ENCODE measurements at regions not wholly inside any gene's neighbourhood (a gene's known extent, or its start where the extent isn't known, plus 50 kb on each side); places are given as distances from the start of the nearest gene placed in this dataset.

- no peaks in the 10 kb centered on the region for H3K36me3 ChIP-seq (ENCODE audit: insufficient read depth, low read length)
- H3K9me3 ChIP-seq (ENCODE audit: low read length) = no peaks in the 10 kb centered on the region
- no peaks in the 10 kb centered on the region for H3K27me3 ChIP-seq (ENCODE audit: insufficient read depth, low read length)
Observed at GRCh38 chr7:45252857-45253256, 95.3 kb downstream of the RAMP3 start.

GRCh38 chr7:45253368-45253767 is 95.8 kb downstream of the RAMP3 start:
- H3K9me3 ChIP-seq (ENCODE audit: low read length) = no peaks in the 10 kb centered on the region

More at GRCh38 chr7:45252857-45253256, 95.3 kb downstream of the RAMP3 start:
- H2AFZ ChIP-seq (ENCODE audit: low read depth, low read length) = no peak overlapping the region
- H3K4me3 ChIP-seq (ENCODE audit: low read length) = no peak overlapping the region
- H3K4me1 ChIP-seq (ENCODE audit: insufficient read depth, low read length) = no peaks in the 10 kb centered on the region

GRCh38 chr7:45255187-45255586 is 97.6 kb downstream of the RAMP3 start:
- no peaks in the 10 kb centered on the region for H3K4me1 ChIP-seq (ENCODE audit: insufficient read depth, low read length)
- no peak overlapping the region for H2AFZ ChIP-seq (ENCODE audit: low read depth, low read length)
- no peaks in the 10 kb centered on the region for H3K36me3 ChIP-seq (ENCODE audit: insufficient read depth, low read length)
- H3K27me3 ChIP-seq (ENCODE audit: insufficient read depth, low read length) = no peaks in the 10 kb centered on the region
- no peak overlapping the region for H3K4me3 ChIP-seq (ENCODE audit: low read length)
- no peaks in the 10 kb centered on the region for H3K9me3 ChIP-seq (ENCODE audit: low read length)

More at GRCh38 chr7:45253368-45253767, 95.8 kb downstream of the RAMP3 start:
- H2AFZ ChIP-seq (ENCODE audit: low read depth, low read length) = no peak overlapping the region
- H3K27me3 ChIP-seq (ENCODE audit: insufficient read depth, low read length) = no peaks in the 10 kb centered on the region
- H3K4me3 ChIP-seq (ENCODE audit: low read length) = no peak overlapping the region
- no peaks in the 10 kb centered on the region for H3K36me3 ChIP-seq (ENCODE audit: insufficient read depth, low read length)
- no peaks in the 10 kb centered on the region for H3K4me1 ChIP-seq (ENCODE audit: insufficient read depth, low read length)

GRCh38 chr7:45256309-45256708 is 98.7 kb downstream of the RAMP3 start:
- Histone ChIP-seq H3K4me1 (ENCODE audit: insufficient read depth, low read length) (no peaks in the 10 kb centered on the region), H3K36me3 (ENCODE audit: insufficient read depth, low read length) (no peaks in the 10 kb centered on the region), H3K27me3 (ENCODE audit: insufficient read depth, low read length) (no peaks in the 10 kb centered on the region), H3K9me3 (ENCODE audit: low read length) (no peaks in the 10 kb centered on the region), H3K4me3 (ENCODE audit: low read length) (no peak overlapping the region), H2AFZ (ENCODE audit: low read depth, low read length) (no peak overlapping the region)

- Histone ChIP-seq H2AFZ (ENCODE audit: low read depth, low read length) (no peak overlapping the region), H3K36me3 (ENCODE audit: insufficient read depth, low read length) (no peaks in the 10 kb centered on the region), H3K9me3 (ENCODE audit: low read length) (no peaks in the 10 kb centered on the region), H3K4me3 (ENCODE audit: low read length) (no peak overlapping the region), H3K27me3 (ENCODE audit: insufficient read depth, low read length) (no peaks in the 10 kb centered on the region), H3K4me1 (ENCODE audit: insufficient read depth, low read length) (no peaks in the 10 kb centered on the region)
Observed at GRCh38 chr7:45256775-45257174, 99.2 kb downstream of the RAMP3 start.

- Histone ChIP-seq H3K4me3 (ENCODE audit: low read length) (no peak overlapping the region), H3K36me3 (ENCODE audit: insufficient read depth, low read length) (no peaks in the 10 kb centered on the region), H3K27me3 (ENCODE audit: insufficient read depth, low read length) (no peaks in the 10 kb centered on the region), H2AFZ (ENCODE audit: low read depth, low read length) (no peak overlapping the region), H3K9me3 (ENCODE audit: low read length) (no peaks in the 10 kb centered on the region), H3K4me1 (ENCODE audit: insufficient read depth, low read length) (no peaks in the 10 kb centered on the region)
Observed at GRCh38 chr7:45257284-45257683, 99.7 kb downstream of the RAMP3 start.

- H3K27me3 ChIP-seq (ENCODE audit: insufficient read depth, low read length) = no peaks in the 10 kb centered on the region
- H3K4me1 ChIP-seq (ENCODE audit: insufficient read depth, low read length) = no peaks in the 10 kb centered on the region
- no peak overlapping the region for H3K4me3 ChIP-seq (ENCODE audit: low read length)
- H3K9me3 ChIP-seq (ENCODE audit: low read length) = no peaks in the 10 kb centered on the region
- H3K36me3 ChIP-seq (ENCODE audit: insufficient read depth, low read length) = no peaks in the 10 kb centered on the region
- H2AFZ ChIP-seq (ENCODE audit: low read depth, low read length) = no peak overlapping the region
Observed at GRCh38 chr7:45258533-45259226, 101.1 kb downstream of the RAMP3 start.

GRCh38 chr7:45259227-45259596 is 101.6 kb downstream of the RAMP3 start:
- Histone ChIP-seq H2AFZ (ENCODE audit: low read depth, low read length) (no peak overlapping the region), H3K4me3 (ENCODE audit: low read length) (no peak overlapping the region), H3K27me3 (ENCODE audit: insufficient read depth, low read length) (no peaks in the 10 kb centered on the region), H3K4me1 (ENCODE audit: insufficient read depth, low read length) (no peaks in the 10 kb centered on the region), H3K9me3 (ENCODE audit: low read length) (no peaks in the 10 kb centered on the region), H3K36me3 (ENCODE audit: insufficient read depth, low read length) (no peaks in the 10 kb centered on the region)

- no peaks in the 10 kb centered on the region for H3K27me3 ChIP-seq (ENCODE audit: insufficient read depth, low read length)
- H2AFZ ChIP-seq (ENCODE audit: low read depth, low read length) = no peak overlapping the region
- no peaks in the 10 kb centered on the region for H3K36me3 ChIP-seq (ENCODE audit: insufficient read depth, low read length)
- no peaks in the 10 kb centered on the region for H3K4me1 ChIP-seq (ENCODE audit: insufficient read depth, low read length)
- H3K4me3 ChIP-seq (ENCODE audit: low read length) = no peak overlapping the region
- no peaks in the 10 kb centered on the region for H3K9me3 ChIP-seq (ENCODE audit: low read length)
Observed at GRCh38 chr7:45259966-45260646, 102.5 kb downstream of the RAMP3 start.

- Histone ChIP-seq H3K4me3 (ENCODE audit: low read length) (no peak overlapping the region), H3K9me3 (ENCODE audit: low read length) (no peaks in the 10 kb centered on the region), H3K36me3 (ENCODE audit: insufficient read depth, low read length) (no peaks in the 10 kb centered on the region), H3K4me1 (ENCODE audit: insufficient read depth, low read length) (no peaks in the 10 kb centered on the region), H3K27me3 (ENCODE audit: insufficient read depth, low read length) (peaks cover 11% of the 10 kb centered on the region), H2AFZ (ENCODE audit: low read depth, low read length) (no peak overlapping the region)
Observed at GRCh38 chr7:45267262-45267661, 109.7 kb downstream of the RAMP3 start.

- Histone ChIP-seq H2AFZ (ENCODE audit: low read depth, low read length) (no peak overlapping the region), H3K4me3 (ENCODE audit: low read length) (no peak overlapping the region), H3K4me1 (ENCODE audit: insufficient read depth, low read length) (no peaks in the 10 kb centered on the region), H3K27me3 (ENCODE audit: insufficient read depth, low read length) (peaks cover 11% of the 10 kb centered on the region), H3K36me3 (ENCODE audit: insufficient read depth, low read length) (no peaks in the 10 kb centered on the region), H3K9me3 (ENCODE audit: low read length) (no peaks in the 10 kb centered on the region)
Observed at GRCh38 chr7:45268013-45268412, 110.4 kb downstream of the RAMP3 start.

GRCh38 chr7:45269192-45269591 is 111.6 kb downstream of the RAMP3 start:
- Histone ChIP-seq H3K36me3 (ENCODE audit: insufficient read depth, low read length) (no peaks in the 10 kb centered on the region), H3K4me1 (ENCODE audit: insufficient read depth, low read length) (no peaks in the 10 kb centered on the region), H3K27me3 (ENCODE audit: insufficient read depth, low read length) (peaks cover 11% of the 10 kb centered on the region), H2AFZ (ENCODE audit: low read depth, low read length) (no peak overlapping the region), H3K4me3 (ENCODE audit: low read length) (no peak overlapping the region), H3K9me3 (ENCODE audit: low read length) (no peaks in the 10 kb centered on the region)

- H3K4me1 ChIP-seq (ENCODE audit: insufficient read depth, low read length) = no peaks in the 10 kb centered on the region
- H2AFZ ChIP-seq (ENCODE audit: low read depth, low read length) = no peak overlapping the region
- no peaks in the 10 kb centered on the region for H3K27me3 ChIP-seq (ENCODE audit: insufficient read depth, low read length)
- H3K9me3 ChIP-seq (ENCODE audit: low read length) = no peaks in the 10 kb centered on the region
- no peak overlapping the region for H3K4me3 ChIP-seq (ENCODE audit: low read length)
- no peaks in the 10 kb centered on the region for H3K36me3 ChIP-seq (ENCODE audit: insufficient read depth, low read length)
Observed at GRCh38 chr7:45278763-45279398, 121.3 kb downstream of the RAMP3 start.

All from neuron (in vitro differentiated cells).